Hepatocyte (in vitro differentiated cells): ENCODE measurements at regions not wholly inside any gene's neighbourhood (a gene's known extent, or its start where the extent isn't known, plus 50 kb on each side); places are given as distances from the start of the nearest gene placed in this dataset.

Experiments
- DNase-seq: peaks from one replicate; pipeline ENCODE4 v3.0.0-alpha.2; 2016; ENCODE audit warnings: low spot score
- H2AFZ ChIP-seq: fragments of 200-600 bp; sonication (generic); 2 replicates; pipeline ENCODE4 v1.6.0; 2016; ENCODE audit warnings: antibody characterized with exemption, mild to moderate bottlenecking
- H3K27ac ChIP-seq: fragments of 200-600 bp; sonication (generic); 2 replicates; pipeline ENCODE4 v1.5.1; 2016; ENCODE audit warnings: mild to moderate bottlenecking
- H3K27me3 ChIP-seq: fragments of 200-600 bp; sonication (generic); 2 replicates; pipeline ENCODE4 v1.6.1; 2016
- H3K36me3 ChIP-seq: fragments of 200-600 bp; sonication (generic); replicated peaks from 2 replicates; pipeline ENCODE4 v1.5.1; 2016; ENCODE audit warnings: low read depth; ENCODE audit not compliant: insufficient read depth
- H3K4me1 ChIP-seq: fragments of 200-600 bp; sonication (generic); 2 replicates; pipeline ENCODE4 v1.5.1; 2016; ENCODE audit warnings: mild to moderate bottlenecking, moderate library complexity; ENCODE audit not compliant: insufficient read depth
- H3K4me2 ChIP-seq: fragments of 200-600 bp; sonication (generic); 2 replicates; pipeline ENCODE4 v1.6.0; 2016
- H3K4me3 ChIP-seq: fragments of 200-600 bp; sonication (generic); 2 replicates; pipeline ENCODE4 v1.5.1; 2016; ENCODE audit warnings: mild to moderate bottlenecking
- H3K79me2 ChIP-seq: fragments of 200-600 bp; sonication (generic); 2 replicates; pipeline ENCODE4 v1.6.0; 2017; ENCODE audit warnings: mild to moderate bottlenecking
- H3K9me2 ChIP-seq: fragments of 200-600 bp; sonication (generic); replicated peaks from 2 replicates; pipeline ENCODE4 v1.6.0; 2017; ENCODE audit warnings: mild to moderate bottlenecking; ENCODE audit not compliant: insufficient read depth
- H3K9me3 ChIP-seq: fragments of 200-600 bp; sonication (generic); 2 replicates; pipeline ENCODE4 v1.5.1; 2016; ENCODE audit warnings: low read depth, mild to moderate bottlenecking
- H4K20me1 ChIP-seq: fragments of 200-600 bp; sonication (generic); 2 replicates; pipeline ENCODE4 v1.6.0; 2016; ENCODE audit warnings: mild to moderate bottlenecking; ENCODE audit not compliant: insufficient read depth, poor library complexity, severe bottlenecking
- EZH2 ChIP-seq: fragments of 200-600 bp; sonication (generic); IDR thresholded peaks from 2 replicates; pipeline ENCODE4 v1.6.1; 2016; ENCODE audit warnings: antibody characterized with exemption, mild to moderate bottlenecking, borderline replicate concordance
- EZH2phosphoT487 ChIP-seq: fragments of 200-600 bp; sonication (generic); IDR thresholded peaks from one replicate; pipeline ENCODE4 v1.6.1; 2018; ENCODE audit warnings: antibody characterized with exemption, mild to moderate bottlenecking, low read depth, moderate library complexity; ENCODE audit not compliant: unreplicated experiment, severe bottlenecking
- WGBS: methylation state at CpG from one replicate; pipeline ENCODE4 v1.1.6; 2016; ENCODE audit warnings: low lambda C conversion rate; ENCODE audit errors: missing lambda C conversion rate; 5-methylcytosine and 5-hydroxymethylcytosine counted together
- TF ChIP-seq, protein P1 (sequence below): fragments of 200-600 bp; sonication (generic); IDR thresholded peaks from 2 replicates; pipeline ENCODE4 v1.5.1; 2016; ENCODE audit warnings: antibody characterized with exemption, mild to moderate bottlenecking; ENCODE audit not compliant: poor library complexity

DNA sequence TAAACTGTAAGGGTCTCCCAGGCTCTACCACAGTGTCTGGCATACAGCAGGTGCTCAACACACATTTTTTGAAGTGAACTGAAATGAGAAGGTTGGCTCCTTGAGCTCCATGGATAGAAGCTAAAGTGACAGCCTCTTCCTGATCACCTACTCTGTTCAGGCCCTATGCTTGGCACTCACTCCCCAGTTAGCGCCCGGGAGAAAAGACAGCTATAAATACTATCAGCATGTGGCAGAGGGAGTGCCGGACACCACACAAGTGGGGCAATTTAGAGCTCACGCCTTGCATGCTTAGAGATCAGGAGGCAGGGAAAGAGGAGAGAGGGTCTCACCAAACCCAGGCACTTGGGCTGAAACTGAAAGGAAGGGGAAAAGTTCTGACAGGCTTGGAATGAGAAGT lies 195.5 kb downstream of the BUD13 start:
- Histone ChIP-seq H3K9me2 (no peaks in the 10 kb centered on the region), H3K4me1 (peaks cover 8% of the 10 kb centered on the region), H3K27ac (no peak overlapping the region), H4K20me1 (no peaks in the 10 kb centered on the region), H3K79me2 (no peaks in the 10 kb centered on the region), H3K4me3 (no peak overlapping the region), H2AFZ (no peak overlapping the region), H3K9me3 (no peaks in the 10 kb centered on the region), H3K4me2 (no peak overlapping the region), H3K27me3 (peaks cover 61% of the 10 kb centered on the region), H3K36me3 (no peaks in the 10 kb centered on the region)
- WGBS: 86% methylated on average over 4 of the region's 4 CpGs
- no peak for DNase-seq
- TF ChIP-seq EZH2phosphoT487 (no peak), EZH2 (no peak)
- TF ChIP-seq, protein P1, sequence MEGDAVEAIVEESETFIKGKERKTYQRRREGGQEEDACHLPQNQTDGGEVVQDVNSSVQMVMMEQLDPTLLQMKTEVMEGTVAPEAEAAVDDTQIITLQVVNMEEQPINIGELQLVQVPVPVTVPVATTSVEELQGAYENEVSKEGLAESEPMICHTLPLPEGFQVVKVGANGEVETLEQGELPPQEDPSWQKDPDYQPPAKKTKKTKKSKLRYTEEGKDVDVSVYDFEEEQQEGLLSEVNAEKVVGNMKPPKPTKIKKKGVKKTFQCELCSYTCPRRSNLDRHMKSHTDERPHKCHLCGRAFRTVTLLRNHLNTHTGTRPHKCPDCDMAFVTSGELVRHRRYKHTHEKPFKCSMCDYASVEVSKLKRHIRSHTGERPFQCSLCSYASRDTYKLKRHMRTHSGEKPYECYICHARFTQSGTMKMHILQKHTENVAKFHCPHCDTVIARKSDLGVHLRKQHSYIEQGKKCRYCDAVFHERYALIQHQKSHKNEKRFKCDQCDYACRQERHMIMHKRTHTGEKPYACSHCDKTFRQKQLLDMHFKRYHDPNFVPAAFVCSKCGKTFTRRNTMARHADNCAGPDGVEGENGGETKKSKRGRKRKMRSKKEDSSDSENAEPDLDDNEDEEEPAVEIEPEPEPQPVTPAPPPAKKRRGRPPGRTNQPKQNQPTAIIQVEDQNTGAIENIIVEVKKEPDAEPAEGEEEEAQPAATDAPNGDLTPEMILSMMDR: no peak

DNA sequence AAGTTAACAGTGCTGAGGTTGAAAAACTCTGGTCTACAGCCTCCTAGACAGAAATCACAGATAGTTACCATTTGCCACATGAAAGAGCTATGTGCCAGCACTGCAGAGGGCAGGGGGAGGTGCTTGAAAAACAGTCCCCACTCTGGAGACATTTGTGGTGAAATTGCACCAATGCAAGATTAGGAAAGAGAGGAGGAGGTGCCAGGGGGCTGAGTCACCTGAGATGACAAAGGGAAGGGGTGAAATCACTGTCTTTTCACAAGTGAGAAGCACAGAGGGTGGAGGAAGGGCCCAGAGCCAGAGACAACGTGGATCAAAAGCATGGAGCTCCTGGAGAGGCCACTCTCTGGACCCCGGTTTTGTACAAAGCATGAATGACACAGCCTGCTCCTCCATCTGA lies 196.3 kb downstream of the BUD13 start:
- Histone ChIP-seq H3K4me1 (peaks cover 8% of the 10 kb centered on the region), H3K79me2 (no peaks in the 10 kb centered on the region), H3K4me2 (no peak overlapping the region), H4K20me1 (no peaks in the 10 kb centered on the region), H3K27me3 (peaks cover 53% of the 10 kb centered on the region), H3K36me3 (no peaks in the 10 kb centered on the region), H3K9me3 (no peaks in the 10 kb centered on the region), H3K9me2 (no peaks in the 10 kb centered on the region), H3K27ac (no peak overlapping the region), H3K4me3 (no peak overlapping the region), H2AFZ (no peak overlapping the region)
- TF ChIP-seq, protein P1: no peak
- TF ChIP-seq EZH2 (no peak), EZH2phosphoT487 (no peak)
- DNase-seq: no peak
- WGBS: 55% methylated on average over 2 of the region's 2 CpGs

DNA sequence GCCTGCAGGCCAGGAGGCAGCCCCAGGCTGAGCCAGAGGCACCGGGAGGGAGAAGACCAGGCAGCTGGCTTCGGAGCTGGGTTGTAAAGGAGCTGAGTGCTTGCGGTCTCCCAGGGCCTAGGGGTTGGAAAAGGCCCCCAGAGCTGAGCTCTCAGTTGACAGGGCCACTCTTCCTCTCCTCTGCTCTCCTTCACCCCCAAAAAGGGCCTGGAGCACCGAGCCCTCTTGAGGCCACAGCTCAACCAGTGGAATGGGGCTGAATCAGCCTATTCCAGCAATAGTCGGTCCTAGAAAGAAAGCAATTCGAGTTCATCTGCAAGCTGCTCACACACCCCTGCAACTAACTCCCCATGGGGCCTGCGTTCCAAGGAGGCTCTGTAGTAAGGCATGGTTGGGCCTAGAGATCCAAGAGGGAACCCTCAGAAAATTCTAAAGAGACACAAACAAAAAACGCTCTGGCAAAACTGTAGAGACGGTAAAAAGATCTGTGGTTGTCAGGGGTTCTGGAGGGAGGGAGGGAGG lies 205.0 kb downstream of the BUD13 start:
- Histone ChIP-seq H3K36me3 (no peaks in the 10 kb centered on the region), H3K4me1 (no peaks in the 10 kb centered on the region), H3K27ac (no peak overlapping the region), H3K9me2 (no peaks in the 10 kb centered on the region), H3K4me2 (no peak overlapping the region), H2AFZ (no peak overlapping the region), H3K27me3 (no peaks in the 10 kb centered on the region), H3K9me3 (no peaks in the 10 kb centered on the region), H3K79me2 (no peaks in the 10 kb centered on the region), H3K4me3 (no peak overlapping the region), H4K20me1 (no peaks in the 10 kb centered on the region)
- TF ChIP-seq EZH2phosphoT487 (no peak), EZH2 (no peak)
- TF ChIP-seq, protein P1: no peak
- DNase-seq: no peak
- WGBS: 80% methylated on average over 9 of the region's 9 CpGs

DNA sequence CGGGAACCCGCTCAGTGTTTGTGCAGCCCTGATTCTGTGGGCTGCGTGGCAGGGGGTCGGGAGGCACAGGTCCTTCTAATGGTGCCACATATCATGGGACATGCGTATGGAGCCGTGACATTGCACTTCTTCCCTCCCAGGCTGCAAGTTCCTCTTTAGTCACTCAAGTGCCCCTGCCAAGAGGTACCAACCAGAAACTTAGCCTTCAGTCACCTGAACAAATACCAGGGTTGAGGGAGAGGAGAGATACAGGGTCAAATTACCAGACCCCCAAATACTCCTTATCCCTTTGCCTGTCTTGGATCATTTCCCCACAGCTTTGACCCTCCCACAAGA lies 209.1 kb downstream of the BUD13 start:
- no peaks in the 10 kb centered on the region for H3K79me2 ChIP-seq
- H3K4me1 ChIP-seq: no peaks in the 10 kb centered on the region
- H3K27ac ChIP-seq: no peak overlapping the region
- H3K4me2 ChIP-seq: peak overlapping the region; percentile 44
- H3K9me2 ChIP-seq: no peaks in the 10 kb centered on the region
- no peak for DNase-seq
- WGBS: 77% methylated on average over 6 of the region's 6 CpGs
- H3K9me3 ChIP-seq: no peaks in the 10 kb centered on the region
- no peaks in the 10 kb centered on the region for H3K36me3 ChIP-seq
- no peaks in the 10 kb centered on the region for H3K27me3 ChIP-seq
- H3K4me3 ChIP-seq: no peak overlapping the region
- H4K20me1 ChIP-seq: no peaks in the 10 kb centered on the region
- H2AFZ ChIP-seq: no peak overlapping the region
- no peak for TF ChIP-seq EZH2phosphoT487
- TF ChIP-seq, protein P1: no peak
- no peak for TF ChIP-seq EZH2
